ENCODE measurements at regions not wholly inside any gene's neighbourhood (a gene's known extent, or its start where the extent isn't known, plus 50 kb on each side); places are given as distances from the start of the nearest gene placed in this dataset.
A peak's percentile ranks its signal among the peaks of the same experiment; 100 is the strongest.
"Not testable (repeated sequence)": the region's sequence is repeated elsewhere in the genome, so short reads cannot be mapped to it uniquely, and the experiment has no call there.

DNA sequence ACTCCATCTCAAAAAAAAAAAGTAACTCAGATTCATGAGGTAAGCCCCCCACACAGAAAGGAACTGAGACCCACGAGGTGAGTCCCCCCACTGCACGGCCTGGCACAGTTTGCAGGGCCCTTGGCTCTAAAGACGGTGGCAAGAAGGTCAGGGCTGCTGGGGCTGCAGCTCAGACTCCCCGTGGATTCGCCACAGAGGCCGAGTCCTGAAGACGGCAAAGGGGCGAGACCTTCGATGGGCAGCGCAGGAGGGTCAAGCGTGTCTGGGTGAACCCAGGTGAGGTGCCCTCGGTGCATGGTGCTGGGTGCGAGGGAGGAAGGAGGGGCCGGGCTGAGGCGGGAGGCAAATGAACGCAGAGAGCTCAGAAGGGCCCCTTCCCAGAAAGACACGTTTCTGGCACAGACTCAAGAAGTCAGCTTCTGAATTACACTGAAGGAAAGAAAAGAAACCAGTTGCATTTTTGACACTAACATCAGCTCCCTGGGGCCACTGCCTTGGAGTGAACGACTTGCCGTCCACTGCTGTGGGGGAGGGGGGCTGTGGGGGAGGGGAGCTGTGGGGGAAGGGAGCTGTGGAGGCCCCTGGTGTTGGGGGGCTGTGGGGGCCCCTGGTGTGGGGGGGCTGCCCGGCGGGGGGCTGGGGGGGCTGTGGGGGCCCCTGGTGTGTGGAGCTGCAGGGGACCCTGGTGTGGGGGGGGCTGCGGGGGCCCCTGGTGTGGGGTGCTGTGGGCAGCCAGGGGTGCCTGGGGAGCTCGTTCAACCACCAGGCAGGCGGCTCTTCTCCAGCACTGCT is 69.8 kb upstream of the METRNL start:
- no peak for TF ChIP-seq POLR2A (IDR thresholded peaks at IDR 0.05)
- TF ChIP-seq, protein P1, sequence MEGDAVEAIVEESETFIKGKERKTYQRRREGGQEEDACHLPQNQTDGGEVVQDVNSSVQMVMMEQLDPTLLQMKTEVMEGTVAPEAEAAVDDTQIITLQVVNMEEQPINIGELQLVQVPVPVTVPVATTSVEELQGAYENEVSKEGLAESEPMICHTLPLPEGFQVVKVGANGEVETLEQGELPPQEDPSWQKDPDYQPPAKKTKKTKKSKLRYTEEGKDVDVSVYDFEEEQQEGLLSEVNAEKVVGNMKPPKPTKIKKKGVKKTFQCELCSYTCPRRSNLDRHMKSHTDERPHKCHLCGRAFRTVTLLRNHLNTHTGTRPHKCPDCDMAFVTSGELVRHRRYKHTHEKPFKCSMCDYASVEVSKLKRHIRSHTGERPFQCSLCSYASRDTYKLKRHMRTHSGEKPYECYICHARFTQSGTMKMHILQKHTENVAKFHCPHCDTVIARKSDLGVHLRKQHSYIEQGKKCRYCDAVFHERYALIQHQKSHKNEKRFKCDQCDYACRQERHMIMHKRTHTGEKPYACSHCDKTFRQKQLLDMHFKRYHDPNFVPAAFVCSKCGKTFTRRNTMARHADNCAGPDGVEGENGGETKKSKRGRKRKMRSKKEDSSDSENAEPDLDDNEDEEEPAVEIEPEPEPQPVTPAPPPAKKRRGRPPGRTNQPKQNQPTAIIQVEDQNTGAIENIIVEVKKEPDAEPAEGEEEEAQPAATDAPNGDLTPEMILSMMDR (IDR thresholded peaks at IDR 0.05): no peak
- no peak for TF ChIP-seq POLR2AphosphoS5 (IDR thresholded peaks at IDR 0.05; ENCODE audit: insufficient read depth in 1 of 2, low read depth in 1 of 2)
- peak in 1 of 2 donors; percentile 94 for DNase-seq (ENCODE audit: extremely low spot score in 2 of 2)
- Histone ChIP-seq H3K4me1 (no peaks in the 10 kb centered on the region), H3K27ac (no peak overlapping the region), H3K9me3 (no peaks in the 10 kb centered on the region), H3K4me3 (no peak overlapping the region), H3K36me3 (no peaks in the 10 kb centered on the region), H3K27me3 (no peaks in the 10 kb centered on the region)
- intact Hi-C loops (cut with DNase I): no loop called here

DNA sequence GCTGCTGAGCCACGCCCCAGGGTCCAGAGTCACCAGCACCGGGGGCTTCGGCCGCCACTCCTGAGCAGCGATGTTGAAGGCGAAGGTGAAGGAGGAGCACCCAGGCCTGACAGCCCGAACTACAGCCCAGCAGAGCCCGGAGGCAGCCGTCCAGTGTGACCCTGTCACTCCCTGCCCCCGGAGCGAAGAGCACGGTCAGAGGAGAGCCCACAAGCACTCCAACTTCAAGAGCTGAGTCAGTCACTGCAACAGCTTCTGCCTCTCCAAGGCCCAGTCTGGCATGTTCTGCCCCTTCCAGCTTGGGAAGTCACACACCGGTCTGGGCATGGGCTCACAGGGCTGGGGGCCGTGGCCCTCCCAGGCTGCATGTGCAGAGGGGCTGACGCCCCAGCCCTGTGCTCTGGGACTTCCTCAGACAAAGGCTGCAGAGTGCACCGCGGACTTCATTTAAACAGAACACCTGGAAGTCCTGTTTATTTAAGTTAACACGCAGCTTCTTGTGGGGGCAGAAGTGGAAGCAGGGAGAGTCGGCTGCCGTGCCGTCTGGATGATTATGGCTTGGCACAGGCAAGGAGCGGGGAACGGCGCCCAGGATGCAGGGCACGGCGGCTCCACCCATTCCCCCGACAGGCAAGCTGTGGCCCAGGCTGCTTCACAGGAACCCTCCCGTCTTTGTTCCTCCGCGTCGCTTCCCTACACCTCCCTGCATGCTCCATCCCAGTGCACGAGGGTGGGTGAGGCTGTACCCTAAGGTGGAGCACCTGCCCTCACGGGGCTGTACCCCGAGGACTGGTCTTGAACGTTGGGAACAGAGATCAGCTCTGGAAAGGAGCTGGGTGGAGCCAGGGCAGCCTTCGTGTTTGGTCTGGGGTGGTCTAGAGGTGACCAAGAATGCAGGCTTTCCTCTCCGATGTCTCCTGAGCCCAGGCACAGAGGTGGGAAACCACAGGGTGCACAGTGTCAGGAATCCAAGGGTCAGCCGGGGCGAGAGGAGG is 68.9 kb upstream of the METRNL start:
- Histone ChIP-seq H3K4me3 (no peak overlapping the region), H3K36me3 (no peaks in the 10 kb centered on the region), H3K4me1 (no peaks in the 10 kb centered on the region), H3K9me3 (no peaks in the 10 kb centered on the region), H3K27ac (no peak overlapping the region), H3K27me3 (no peaks in the 10 kb centered on the region)
- TF ChIP-seq POLR2AphosphoS5 (IDR thresholded peaks at IDR 0.05; ENCODE audit: insufficient read depth in 1 of 2, low read depth in 1 of 2): no peak
- TF ChIP-seq, protein P1 (IDR thresholded peaks at IDR 0.05): no peak
- TF ChIP-seq POLR2A (IDR thresholded peaks at IDR 0.05): no peak
- DNase-seq (ENCODE audit: extremely low spot score in 2 of 2): peak in 1 of 2 donors; percentile 89
- intact Hi-C loops (cut with DNase I): no loop called here

DNA sequence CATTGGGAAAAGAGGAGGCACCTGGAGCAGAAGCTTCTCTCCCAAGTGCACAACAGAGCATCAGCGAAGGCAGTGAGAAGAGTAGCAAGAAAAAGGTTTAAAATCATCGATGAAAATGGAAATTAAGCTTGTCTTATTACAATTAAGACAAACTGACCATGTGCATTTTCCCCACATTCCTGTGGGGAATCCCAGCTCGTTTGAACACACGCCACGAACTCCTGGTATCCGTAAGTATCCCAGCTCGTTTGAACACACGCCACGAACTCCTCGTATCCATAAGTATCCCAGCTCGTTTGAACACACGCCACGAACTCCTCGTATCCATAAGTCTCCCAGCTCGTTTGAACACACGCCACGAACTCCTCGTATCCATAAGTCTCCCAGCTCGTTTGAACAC is 67.7 kb upstream of the METRNL start:
- H3K4me3 ChIP-seq; H3K9me3 ChIP-seq; DNase-seq (ENCODE audit: extremely low spot score in 2 of 2); H3K27ac ChIP-seq; H3K27me3 ChIP-seq; H3K4me1 ChIP-seq; intact Hi-C loops (cut with DNase I); H3K36me3 ChIP-seq: not testable (repeated sequence)

DNA sequence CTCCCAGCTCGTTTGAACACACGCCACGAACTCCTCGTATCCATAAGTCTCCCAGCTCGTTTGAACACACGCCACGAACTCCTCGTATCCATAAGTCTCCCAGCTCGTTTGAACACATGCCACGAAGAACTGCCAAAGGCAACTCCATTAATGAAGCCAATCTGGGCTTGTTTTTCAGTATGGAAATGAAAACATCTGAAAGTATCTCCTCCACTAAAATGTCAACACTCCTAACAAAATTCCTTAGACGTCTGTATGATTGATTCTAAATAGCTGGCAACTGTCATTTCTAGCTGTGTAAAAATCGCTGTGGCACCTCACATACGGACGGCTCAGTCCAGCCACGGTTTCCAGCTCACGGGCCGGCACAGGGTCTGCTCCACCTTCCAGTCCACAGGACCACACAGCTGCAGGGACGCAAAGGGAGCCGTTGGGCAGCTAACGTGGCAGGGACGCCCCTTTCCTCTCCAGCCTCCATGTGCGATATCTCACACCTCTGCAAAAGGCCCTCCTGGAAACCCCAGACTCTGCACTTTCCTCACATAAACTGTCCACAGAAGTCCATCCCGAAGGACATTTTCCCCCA is 67.1 kb upstream of the METRNL start:
- H3K9me3 ChIP-seq: no peaks in the 10 kb centered on the region
- no peaks in the 10 kb centered on the region for H3K36me3 ChIP-seq
- no peak overlapping the region for H3K27ac ChIP-seq
- H3K27me3 ChIP-seq: no peaks in the 10 kb centered on the region
- no peaks in the 10 kb centered on the region for H3K4me1 ChIP-seq
- H3K4me3 ChIP-seq: no peak overlapping the region
- intact Hi-C loops (cut with DNase I): no loop called here
- no peak for DNase-seq (ENCODE audit: extremely low spot score in 2 of 2)
- TF ChIP-seq POLR2AphosphoS5 (IDR thresholded peaks at IDR 0.05; ENCODE audit: insufficient read depth in 1 of 2, low read depth in 1 of 2) (no peak), POLR2A (IDR thresholded peaks at IDR 0.05) (no peak)
- TF ChIP-seq, protein P1 (IDR thresholded peaks at IDR 0.05): no peak
